Activated T-helper 2 cell treated with anti-CD3 and anti-CD28 coated beads, Interferon-gamma antibody, Interleukin-2, Interleukin-4, amounts not matched to agents 10 μg/mL and 5 μg/mL and 100 μg/mL, durations not matched to agents 14 hours and 24 hours and 36 hours (primary cell): ENCODE measurements at regions not wholly inside any gene's neighbourhood (a gene's known extent, or its start where the extent isn't known, plus 50 kb on each side); places are given as distances from the start of the nearest gene placed in this dataset.

Experiments
- DNase-seq: peaks from one replicate; pipeline ENCODE4 v3.0.0; 2021; ENCODE audit warnings: low spot score
- H3K27ac Mint-ChIP-seq: one replicate; pipeline ENCODE4 v1.8.0; 2021; ENCODE audit warnings: mixed read lengths
- H3K27me3 Mint-ChIP-seq: one replicate; pipeline ENCODE4 v1.8.0; 2021; ENCODE audit warnings: low read depth, mixed read lengths
- H3K36me3 Mint-ChIP-seq: one replicate; pipeline ENCODE4 v1.8.0; 2021; ENCODE audit warnings: low read depth, mixed read lengths
- H3K4me1 Mint-ChIP-seq: one replicate; pipeline ENCODE4 v1.8.0; 2021; ENCODE audit warnings: low read depth, mixed read lengths
- H3K4me3 Mint-ChIP-seq: one replicate; pipeline ENCODE4 v1.8.0; 2021; ENCODE audit warnings: low read depth, mild to moderate bottlenecking, moderate library complexity, mixed read lengths
- H3K9me3 Mint-ChIP-seq: one replicate; pipeline ENCODE4 v1.8.0; 2021; ENCODE audit warnings: mixed read lengths
- intact Hi-C: fragments of 100-400 bp; cut with micrococcal nuclease; formaldehyde crosslinking; loops from one replicate; pipeline ENCODE4 v1.15.1; 2023

GRCh38 chr15:25545889-25546288 lies 107.1 kb upstream of the UBE3A start:
- intact Hi-C loops = no loop called here
- H3K4me3 Mint-ChIP-seq = no peak overlapping the region
- no peak for DNase-seq
- no peaks in the 10 kb centered on the region for H3K36me3 Mint-ChIP-seq
- no peaks in the 10 kb centered on the region for H3K27me3 Mint-ChIP-seq
- H3K27ac Mint-ChIP-seq = no peak overlapping the region
- H3K9me3 Mint-ChIP-seq = no peaks in the 10 kb centered on the region
- no peaks in the 10 kb centered on the region for H3K4me1 Mint-ChIP-seq

- Mint-ChIP-seq H3K4me1 (no peaks in the 10 kb centered on the region), H3K36me3 (no peaks in the 10 kb centered on the region), H3K4me3 (no peak overlapping the region), H3K27me3 (no peaks in the 10 kb centered on the region), H3K27ac (no peak overlapping the region), H3K9me3 (peaks cover 4% of the 10 kb centered on the region)
- no peak for DNase-seq
- intact Hi-C loops = no loop called here
Measured at GRCh38 chr15:25545017-25545416, 106.2 kb upstream of the UBE3A start.

- H3K27ac Mint-ChIP-seq = no peak overlapping the region
- H3K27me3 Mint-ChIP-seq = no peaks in the 10 kb centered on the region
- no peaks in the 10 kb centered on the region for H3K4me1 Mint-ChIP-seq
- intact Hi-C loops = no loop called here
- peaks cover 4% of the 10 kb centered on the region for H3K9me3 Mint-ChIP-seq
- H3K36me3 Mint-ChIP-seq = no peaks in the 10 kb centered on the region
- no peak overlapping the region for H3K4me3 Mint-ChIP-seq
- no peak for DNase-seq
Measured at GRCh38 chr15:25544076-25544475, 105.3 kb upstream of the UBE3A start.

GRCh38 chr15:25543196-25543595 lies 104.4 kb upstream of the UBE3A start:
- Mint-ChIP-seq H3K27me3 (no peaks in the 10 kb centered on the region), H3K27ac (no peak overlapping the region), H3K4me1 (no peaks in the 10 kb centered on the region), H3K4me3 (no peak overlapping the region), H3K9me3 (peaks cover 4% of the 10 kb centered on the region), H3K36me3 (no peaks in the 10 kb centered on the region)
- intact Hi-C loops = no loop called here
- no peak for DNase-seq

GRCh38 chr15:25541228-25541627 lies 102.4 kb upstream of the UBE3A start:
- H3K4me3 Mint-ChIP-seq = no peak overlapping the region

GRCh38 chr15:25536801-25537611 lies 98.2 kb upstream of the UBE3A start:
- Mint-ChIP-seq H3K27me3 (no peaks in the 10 kb centered on the region), H3K36me3 (no peaks in the 10 kb centered on the region), H3K4me1 (no peaks in the 10 kb centered on the region), H3K4me3 (no peak overlapping the region), H3K27ac (no peak overlapping the region), H3K9me3 (peaks cover 4% of the 10 kb centered on the region)
- no peak for DNase-seq
- intact Hi-C loops = no loop called here

More at GRCh38 chr15:25541228-25541627, 102.4 kb upstream of the UBE3A start:
- Mint-ChIP-seq H3K9me3 (peaks cover 4% of the 10 kb centered on the region), H3K27me3 (no peaks in the 10 kb centered on the region), H3K27ac (no peak overlapping the region), H3K4me1 (no peaks in the 10 kb centered on the region), H3K36me3 (no peaks in the 10 kb centered on the region)
- intact Hi-C loops = no loop called here
- DNase-seq = no peak

- no peaks in the 10 kb centered on the region for H3K36me3 Mint-ChIP-seq
- H3K27ac Mint-ChIP-seq = no peak overlapping the region
- intact Hi-C loops = no loop called here
- peaks cover 4% of the 10 kb centered on the region for H3K9me3 Mint-ChIP-seq
- H3K27me3 Mint-ChIP-seq = no peaks in the 10 kb centered on the region
- no peaks in the 10 kb centered on the region for H3K4me1 Mint-ChIP-seq
- no peak overlapping the region for H3K4me3 Mint-ChIP-seq
- DNase-seq = no peak
Measured at GRCh38 chr15:25535866-25536265, 97.0 kb upstream of the UBE3A start.

- intact Hi-C loops = no loop called here
- Mint-ChIP-seq H3K4me1 (no peaks in the 10 kb centered on the region), H3K27me3 (no peaks in the 10 kb centered on the region), H3K9me3 (peaks cover 5% of the 10 kb centered on the region), H3K36me3 (no peaks in the 10 kb centered on the region), H3K4me3 (no peak overlapping the region), H3K27ac (no peak overlapping the region)
- no peak for DNase-seq
Measured at GRCh38 chr15:25534293-25534692, 95.5 kb upstream of the UBE3A start.

GRCh38 chr15:25532269-25533140 lies 93.7 kb upstream of the UBE3A start:
- Mint-ChIP-seq H3K36me3 (no peaks in the 10 kb centered on the region), H3K27me3 (no peaks in the 10 kb centered on the region), H3K4me3 (no peak overlapping the region), H3K9me3 (peaks cover 10% of the 10 kb centered on the region), H3K27ac (no peak overlapping the region), H3K4me1 (no peaks in the 10 kb centered on the region)
- no peak for DNase-seq
- intact Hi-C loops = no loop called here

GRCh38 chr15:25529774-25530173 lies 91.0 kb upstream of the UBE3A start:
- no peaks in the 10 kb centered on the region for H3K27me3 Mint-ChIP-seq
- peaks cover 11% of the 10 kb centered on the region for H3K9me3 Mint-ChIP-seq
- no peak for DNase-seq
- no peaks in the 10 kb centered on the region for H3K4me1 Mint-ChIP-seq
- intact Hi-C loops = no loop called here
- no peak overlapping the region for H3K4me3 Mint-ChIP-seq
- H3K27ac Mint-ChIP-seq = no peak overlapping the region
- H3K36me3 Mint-ChIP-seq = no peaks in the 10 kb centered on the region

GRCh38 chr15:25527118-25527517 lies 88.3 kb upstream of the UBE3A start:
- no peaks in the 10 kb centered on the region for H3K36me3 Mint-ChIP-seq
- H3K4me3 Mint-ChIP-seq = no peak overlapping the region
- intact Hi-C loops = no loop called here
- H3K27me3 Mint-ChIP-seq = no peaks in the 10 kb centered on the region
- H3K9me3 Mint-ChIP-seq = peaks cover 32% of the 10 kb centered on the region
- DNase-seq = no peak
- no peaks in the 10 kb centered on the region for H3K4me1 Mint-ChIP-seq
- no peak overlapping the region for H3K27ac Mint-ChIP-seq

- Mint-ChIP-seq H3K27me3 (no peaks in the 10 kb centered on the region), H3K27ac (no peak overlapping the region), H3K36me3 (no peaks in the 10 kb centered on the region), H3K4me3 (no peak overlapping the region), H3K4me1 (no peaks in the 10 kb centered on the region), H3K9me3 (peaks cover 36% of the 10 kb centered on the region)
- intact Hi-C loops = no loop called here
- no peak for DNase-seq
Measured at GRCh38 chr15:25525741-25526140, 86.9 kb upstream of the UBE3A start.

- Mint-ChIP-seq H3K27me3 (no peaks in the 10 kb centered on the region), H3K4me3 (no peak overlapping the region), H3K9me3 (no peaks in the 10 kb centered on the region), H3K36me3 (no peaks in the 10 kb centered on the region), H3K4me1 (no peaks in the 10 kb centered on the region), H3K27ac (no peak overlapping the region)
- DNase-seq = no peak
- intact Hi-C loops = no loop called here
Measured at GRCh38 chr15:25515633-25516032, 76.8 kb upstream of the UBE3A start.
